ENCODE measurements at regions not wholly inside any gene's neighbourhood (a gene's known extent, or its start where the extent isn't known, plus 50 kb on each side); places are given as distances from the start of the nearest gene placed in this dataset.

- POLR2A ChIA-PET (ENCODE audit: partially characterized antibody), result no interaction called here
These were observed 135.7 kb upstream of the NAV2 start for GRCh38 chr11:19576903-19577302.

More at GRCh38 chr11:19576903-19577302, 135.7 kb upstream of the NAV2 start:
- Histone ChIP-seq H4K8ac (ENCODE audit: extremely low read depth, insufficient read depth, low read length) (no peak overlapping the region), H2BK15ac (ENCODE audit: low read length) (no peak overlapping the region), H3K14ac (ENCODE audit: insufficient read length) (no peak overlapping the region), H3K9me3 (ENCODE audit: insufficient read depth in 2 of 2, low read depth in 1 of 2, low read length in 1 of 2) (no peaks in the 10 kb centered on the region), H4K20me1 (replicated peaks in 1 of 2; ENCODE audit: control insufficient read depth in 1 of 2, insufficient read depth in 2 of 2, low read length in 2 of 2) (no peaks in the 10 kb centered on the region), H2BK120ac (replicated peaks; ENCODE audit: low read depth, low read length) (no peak overlapping the region), H3K79me1 (ENCODE audit: low read depth, low read length) (no peaks in the 10 kb centered on the region), H4K91ac (replicated peaks; ENCODE audit: insufficient read length, low read length) (no peak overlapping the region), H3K9ac (replicated peaks in 1 of 4; ENCODE audit: extremely low read depth in 1 of 4, low read depth in 3 of 4, low read length in 3 of 4) (no peak overlapping the region), H2BK12ac (ENCODE audit: low read depth, low read length) (no peak overlapping the region), H3K27ac (ENCODE audit: low read depth, low read length) (no peak overlapping the region), H3K4ac (replicated peaks; ENCODE audit: insufficient read length, low read depth, low read length) (no peak overlapping the region), H2BK5ac (ENCODE audit: low read depth, low read length) (no peak overlapping the region), H4K5ac (ENCODE audit: insufficient read length, low read depth, low read length) (no peak overlapping the region), H3K27me3 (replicated peaks in 1 of 4; ENCODE audit: control insufficient read depth in 3 of 4, extremely low read depth in 1 of 4, insufficient read depth in 3 of 4, low read length in 3 of 4) (no peaks in the 10 kb centered on the region), H2AFZ (ENCODE audit: low read length) (no peak overlapping the region), H3K36me3 (ENCODE audit: control insufficient read depth in 2 of 4, insufficient read depth in 4 of 4, low read length in 3 of 4) (no peaks in the 10 kb centered on the region), H3K18ac (ENCODE audit: extremely low read depth, low read length) (no peak overlapping the region), H3K56ac (replicated peaks; ENCODE audit: insufficient read length, low read depth, low read length) (no peak overlapping the region), H3K79me2 (ENCODE audit: control insufficient read depth in 1 of 2, insufficient read depth in 2 of 2, low read length in 2 of 2) (no peaks in the 10 kb centered on the region), H3K23me2 (ENCODE audit: low read depth, low read length) (peaks cover 2% of the 10 kb centered on the region; the same call in 1 of the 2 replicates), H3K4me1 (replicated peaks in 1 of 4; ENCODE audit: control insufficient read depth in 3 of 4, insufficient read depth in 4 of 4, low read length in 3 of 4) (peaks cover 0 to 3% (median 0%) of the 10 kb centered on the region in 4 experiments; a peak in 1 of 7 replicates), H3K4me2 (ENCODE audit: insufficient read depth in 1 of 2, low read depth in 2 of 2, low read length in 2 of 2) (no peak overlapping the region), H3K23ac (ENCODE audit: insufficient read length) (no peak overlapping the region), H3K4me3 (ENCODE audit: extremely low read depth in 1 of 4, insufficient read depth in 2 of 4, low read depth in 3 of 4, low read length in 4 of 4) (no peak overlapping the region), H2AK5ac (ENCODE audit: low read depth, low read length) (no peak overlapping the region), H2BK20ac (ENCODE audit: low read length) (no peak overlapping the region)
- CTCF ChIA-PET (ENCODE audit: partially characterized antibody), result interaction anchor here (0.5 to 8.0 kb wide), 6 partner anchors 13 to 326 kb away, joined by 3 to 55 read pairs (median 4); no protein-coding TSS in a partner anchor
- FAIRE-seq (no peak), DNase-seq (ENCODE audit: low read depth in 1 of 2, low spot score in 2 of 2) (no peak)
- WGBS, 2 experiments (ENCODE audit: extremely low coverage in 1 of 2, insufficient coverage in 1 of 2, insufficient read length in 1 of 2, insufficient replicate concordance in 2 of 2, low coverage in 1 of 2, low lambda C conversion rate in 2 of 2, missing lambda C conversion rate in 1 of 2), result 92% methylated on average over 6 of the region's 6 CpGs; no CpG with 5 or more reads in 1 of the 2 experiments
- TF ChIP-seq TBP (IDR thresholded peaks at IDR 0.05; ENCODE audit: low read depth, low read length) (no peak), POU5F1 (IDR thresholded peaks at IDR 0.05; ENCODE audit: low read depth, low read length) (no peak), SP4 (IDR thresholded peaks at IDR 0.05; ENCODE audit: low read length) (no peak), CTCF (IDR thresholded peaks at IDR 0.05; ENCODE audit: control extremely low read depth in 1 of 3, insufficient read depth in 1 of 3, low read depth in 1 of 3, low read length in 3 of 3) (no peak), EZH2 (IDR thresholded peaks at IDR 0.05; ENCODE audit: low read depth, low read length, severe bottlenecking) (no peak), ATF2 (IDR thresholded peaks at IDR 0.05; ENCODE audit: low read length) (no peak), SUZ12 (IDR thresholded peaks at IDR 0.05; ENCODE audit: low read length) (no peak)
